Cardiac muscle cell (in vitro differentiated cells and primary cell): ENCODE measurements at regions not wholly inside any gene's neighbourhood (a gene's known extent, or its start where the extent isn't known, plus 50 kb on each side); places are given as distances from the start of the nearest gene placed in this dataset.

ENCODE experiments used
- DNase-seq, 2 donors: peaks; one replicate each; pipeline versions ENCODE4 v3.0.0 to v3.0.0-alpha.2; 2010 to 2017; ENCODE audit warnings: low read depth in 1 of 2, low spot score in 1 of 2
- H3K27ac ChIP-seq: fragments of 200-600 bp; sonication (generic); 2 replicates; pipeline ENCODE4 v1.5.1; 2016
- H3K27me3 ChIP-seq: fragments of 200-600 bp; sonication (generic); 2 replicates; pipeline ENCODE4 v1.6.0; 2016; ENCODE audit warnings: control low read depth
- H3K36me3 ChIP-seq: fragments of 200-600 bp; sonication (generic); 2 replicates; pipeline ENCODE4 v1.5.1; 2016; ENCODE audit warnings: control low read depth
- H3K4me1 ChIP-seq: fragments of 200-600 bp; sonication (generic); 2 replicates; pipeline ENCODE4 v1.8.1; 2017; ENCODE audit warnings: low read depth, mild to moderate bottlenecking, mixed run types
- H3K4me3 ChIP-seq: fragments of 200-600 bp; sonication (generic); 2 replicates; pipeline ENCODE4 v1.5.1; 2016; ENCODE audit warnings: mild to moderate bottlenecking
- H3K9me3 ChIP-seq: fragments of 200-600 bp; sonication (generic); 2 replicates; pipeline ENCODE4 v1.5.1; 2017; ENCODE audit warnings: low read depth, mild to moderate bottlenecking, control low read depth
- TF ChIP-seq, protein P1 (sequence below): IDR thresholded peaks from 2 replicates; pipeline ENCODE4 v1.5.1; 2012; ENCODE audit warnings: low read depth, mild to moderate bottlenecking, low read length

- Histone ChIP-seq H3K27ac (no peak overlapping the region), H3K4me1 (no peaks in the 10 kb centered on the region), H3K9me3 (no peaks in the 10 kb centered on the region), H3K4me3 (no peak overlapping the region), H3K36me3 (no peaks in the 10 kb centered on the region), H3K27me3 (no peaks in the 10 kb centered on the region)
- TF ChIP-seq, protein P1, sequence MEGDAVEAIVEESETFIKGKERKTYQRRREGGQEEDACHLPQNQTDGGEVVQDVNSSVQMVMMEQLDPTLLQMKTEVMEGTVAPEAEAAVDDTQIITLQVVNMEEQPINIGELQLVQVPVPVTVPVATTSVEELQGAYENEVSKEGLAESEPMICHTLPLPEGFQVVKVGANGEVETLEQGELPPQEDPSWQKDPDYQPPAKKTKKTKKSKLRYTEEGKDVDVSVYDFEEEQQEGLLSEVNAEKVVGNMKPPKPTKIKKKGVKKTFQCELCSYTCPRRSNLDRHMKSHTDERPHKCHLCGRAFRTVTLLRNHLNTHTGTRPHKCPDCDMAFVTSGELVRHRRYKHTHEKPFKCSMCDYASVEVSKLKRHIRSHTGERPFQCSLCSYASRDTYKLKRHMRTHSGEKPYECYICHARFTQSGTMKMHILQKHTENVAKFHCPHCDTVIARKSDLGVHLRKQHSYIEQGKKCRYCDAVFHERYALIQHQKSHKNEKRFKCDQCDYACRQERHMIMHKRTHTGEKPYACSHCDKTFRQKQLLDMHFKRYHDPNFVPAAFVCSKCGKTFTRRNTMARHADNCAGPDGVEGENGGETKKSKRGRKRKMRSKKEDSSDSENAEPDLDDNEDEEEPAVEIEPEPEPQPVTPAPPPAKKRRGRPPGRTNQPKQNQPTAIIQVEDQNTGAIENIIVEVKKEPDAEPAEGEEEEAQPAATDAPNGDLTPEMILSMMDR = no peak
- no peak for DNase-seq
These were observed 930.0 kb upstream of the INTU start for GRCh38 chr4:126702747-126703146.

GRCh38 chr4:126705266-126705665, 927.5 kb upstream of the INTU start:
- DNase-seq = no peak
- Histone ChIP-seq H3K27me3 (no peaks in the 10 kb centered on the region), H3K4me1 (no peaks in the 10 kb centered on the region), H3K27ac (no peak overlapping the region), H3K9me3 (no peaks in the 10 kb centered on the region), H3K36me3 (no peaks in the 10 kb centered on the region), H3K4me3 (no peak overlapping the region)
- TF ChIP-seq, protein P1 = no peak

DNA sequence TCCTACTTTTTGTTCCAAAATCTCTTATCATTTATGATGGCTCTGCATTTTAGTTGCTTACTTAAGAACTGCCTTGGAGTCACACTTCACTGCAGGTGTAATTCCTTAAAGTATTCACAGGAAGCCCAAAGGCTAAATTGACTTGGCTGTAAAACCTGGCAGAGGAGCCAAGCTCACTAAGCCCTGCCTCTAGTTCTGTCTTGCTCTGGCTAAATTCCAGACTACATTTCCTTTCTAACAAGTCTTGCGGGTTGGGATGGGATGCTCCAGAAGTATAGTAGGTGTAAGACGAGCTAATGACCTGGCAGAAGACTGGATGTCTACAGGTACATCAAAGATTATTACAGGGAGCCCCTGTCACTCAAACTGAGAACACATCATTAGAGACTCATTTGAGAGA, 924.0 kb upstream of the INTU start:
- H3K4me1 ChIP-seq = no peaks in the 10 kb centered on the region
- no peak overlapping the region for H3K4me3 ChIP-seq
- H3K27me3 ChIP-seq = no peaks in the 10 kb centered on the region
- no peaks in the 10 kb centered on the region for H3K36me3 ChIP-seq
- TF ChIP-seq, protein P1 = no peak
- no peak overlapping the region for H3K27ac ChIP-seq
- no peaks in the 10 kb centered on the region for H3K9me3 ChIP-seq
- no peak for DNase-seq

- H3K4me1 ChIP-seq = no peaks in the 10 kb centered on the region
- TF ChIP-seq, protein P1 = no peak
- no peaks in the 10 kb centered on the region for H3K27me3 ChIP-seq
These were observed 921.8 kb upstream of the INTU start for GRCh38 chr4:126710935-126711334.

GRCh38 chr4:126715067-126715466, 917.7 kb upstream of the INTU start:
- no peak for DNase-seq
- no peak overlapping the region for H3K4me3 ChIP-seq
- H3K36me3 ChIP-seq = no peaks in the 10 kb centered on the region
- no peaks in the 10 kb centered on the region for H3K4me1 ChIP-seq
- no peaks in the 10 kb centered on the region for H3K27me3 ChIP-seq
- no peak overlapping the region for H3K27ac ChIP-seq
- TF ChIP-seq, protein P1 = no peak
- no peaks in the 10 kb centered on the region for H3K9me3 ChIP-seq

More at GRCh38 chr4:126710935-126711334, 921.8 kb upstream of the INTU start:
- Histone ChIP-seq H3K4me3 (no peak overlapping the region), H3K27ac (no peak overlapping the region), H3K9me3 (no peaks in the 10 kb centered on the region), H3K36me3 (no peaks in the 10 kb centered on the region)
- DNase-seq = no peak

- no peak for DNase-seq
- H3K9me3 ChIP-seq = no peaks in the 10 kb centered on the region
- TF ChIP-seq, protein P1 = no peak
- no peak overlapping the region for H3K27ac ChIP-seq
- no peaks in the 10 kb centered on the region for H3K36me3 ChIP-seq
- H3K4me1 ChIP-seq = no peaks in the 10 kb centered on the region
- no peak overlapping the region for H3K4me3 ChIP-seq
- no peaks in the 10 kb centered on the region for H3K27me3 ChIP-seq
These were observed 917.1 kb upstream of the INTU start for GRCh38 chr4:126715681-126716080.
